Ovary (tissue), 7 donors: ENCODE measurements at regions not wholly inside any gene's neighbourhood (a gene's known extent, or its start where the extent isn't known, plus 50 kb on each side); places are given as distances from the start of the nearest gene placed in this dataset.
"Not testable (repeated sequence)": the region's sequence is repeated elsewhere in the genome, so short reads cannot be mapped to it uniquely, and the experiment has no call there.

Experiments
- DNase-seq, 5 donors: peaks; one replicate each; pipeline ENCODE4 v3.0.0-alpha.2; 2019 to 2020
- H3K27ac ChIP-seq, 2 donors: fragments of 200-600 bp; one replicate each; pipeline versions ENCODE4 v1.5.1 to v1.8.0; 2019 to 2022
- H3K27me3 ChIP-seq: fragments of 200-600 bp; one replicate; pipeline ENCODE4 v1.8.0; 2022
- H3K36me3 ChIP-seq: fragments of 200-600 bp; sonication (generic); one replicate; pipeline ENCODE4 v1.5.1; 2019
- H3K4me1 ChIP-seq: one replicate; pipeline ENCODE4 v1.8.1; 2013; ENCODE audit warnings: mild to moderate bottlenecking, moderate library complexity; ENCODE audit not compliant: insufficient read depth
- H3K4me3 ChIP-seq: fragments of 200-600 bp; sonication (generic); one replicate; pipeline ENCODE4 v1.5.1; 2017
- H3K9me3 ChIP-seq, 2 donors: fragments of 200-600 bp in 1 of 2; sonication (generic) in 1 of 2; one replicate each; pipeline versions ENCODE4 v1.5.1 to v1.8.1; 2013 to 2019; ENCODE audit warnings: mild to moderate bottlenecking in 1 of 2, moderate library complexity in 1 of 2
- CTCF ChIP-seq, 3 donors: fragments of 450-650 bp in 2 of 3; fragments of 200-600 bp in 1 of 3; IDR thresholded peaks; one replicate each; pipeline versions ENCODE4 v1.5.1 to v1.8.0; 2016 to 2022; ENCODE audit warnings: antibody characterized with exemption in 3 of 3, mild to moderate bottlenecking in 1 of 3
- EP300 ChIP-seq: sonication (generic); formaldehyde crosslinking; IDR thresholded peaks from one replicate; pipeline ENCODE4 v1.6.1; 2017; ENCODE audit warnings: antibody characterized with exemption
- POLR2A ChIP-seq: fragments of 450-650 bp; IDR thresholded peaks from one replicate; pipeline ENCODE4 v1.6.1; 2017; ENCODE audit warnings: antibody characterized with exemption, mild to moderate bottlenecking, moderate library complexity
- WGBS, 3 donors: extraction: QIAGEN DNeasy Blood & Tissue Kit in 1 of 3; methylation state at CpG; one replicate each; pipeline versions ENCODE4 v1.1.5 to v1.1.7; 2013 to 2017; 5-methylcytosine and 5-hydroxymethylcytosine counted together
- intact Hi-C, 4 donors: fragments of 100-400 bp; cut with DNase I; formaldehyde crosslinking; loops; one replicate each; pipeline versions ENCODE4 v1.11.0 to v1.15.1; 2022 to 2023
- donor health status: DM: no; HTN: no; CAD: no; lungs with moderate emphysema.
- donor health status: DM: no; HTN: no; CAD: no.
- donor health status: Bipolar disorder and iron deficiency.
- donor health status: DM: no; HTN: no; CAD: no.
- donor health status: DM: yes; HTN: yes; CAD: no.

DNA sequence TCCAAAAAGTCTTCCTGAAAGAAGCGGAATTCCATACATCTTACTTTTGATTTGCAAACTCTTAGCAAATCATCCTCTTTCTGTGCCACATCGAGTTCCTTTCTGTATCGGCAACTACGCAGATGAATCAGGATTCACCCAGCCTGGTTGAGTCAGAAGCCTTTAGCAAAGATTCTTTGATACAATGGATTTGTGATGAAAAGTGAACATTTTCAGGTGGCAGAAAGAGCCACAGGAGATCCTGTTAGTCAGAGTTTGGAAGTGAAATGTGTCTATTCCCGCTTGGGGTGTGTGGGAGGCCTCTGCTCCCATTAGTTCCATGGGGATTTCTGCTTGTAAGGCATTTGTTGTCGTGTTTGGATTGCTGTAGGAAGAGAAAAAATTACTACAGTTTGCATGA lies 351.8 kb upstream of the WWC1 start:
- DNase-seq: no peak
- Histone ChIP-seq H3K36me3 (no peaks in the 10 kb centered on the region), H3K27ac (no peak overlapping the region), H3K4me3 (no peak overlapping the region), H3K9me3 (no peaks in the 10 kb centered on the region), H3K4me1 (peaks cover 4% of the 10 kb centered on the region), H3K27me3 (no peaks in the 10 kb centered on the region)
- TF ChIP-seq POLR2A: no peak
- TF ChIP-seq CTCF (IDR thresholded peaks at IDR 0.05): no peak
- TF ChIP-seq EP300: no peak
- intact Hi-C loops: no loop called here
- WGBS, 3 donors: 80 to 84% (median 84%) methylated on average over 6 of the region's 6 CpGs

DNA sequence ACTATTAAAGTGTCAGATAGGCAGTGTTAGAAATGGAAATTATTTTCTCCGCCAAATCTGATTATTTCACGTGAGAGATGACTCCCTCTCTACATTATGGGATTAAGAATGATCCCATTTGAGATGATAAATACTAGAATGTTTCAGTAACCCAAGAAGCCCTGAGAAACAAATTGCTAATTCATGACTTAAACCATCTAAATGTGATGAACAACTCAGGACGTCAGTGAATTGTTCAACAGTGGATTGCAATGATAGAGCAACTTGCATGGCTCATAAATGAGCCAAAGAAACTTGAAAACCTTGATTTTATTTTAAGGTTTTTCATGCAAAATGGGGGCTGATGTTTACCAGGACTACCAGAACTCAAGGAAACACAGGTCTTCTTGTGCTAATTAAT lies 350.5 kb upstream of the WWC1 start:
- H3K27me3 ChIP-seq: no peaks in the 10 kb centered on the region
- no peaks in the 10 kb centered on the region for H3K36me3 ChIP-seq
- 85 to 88% (median 86%) methylated on average over 3 of the region's 3 CpGs for WGBS, 3 donors
- no peak overlapping the region for H3K4me3 ChIP-seq
- H3K4me1 ChIP-seq: peaks cover 9% of the 10 kb centered on the region
- TF ChIP-seq POLR2A: no peak
- no peak for TF ChIP-seq CTCF (IDR thresholded peaks at IDR 0.05)
- no peak for TF ChIP-seq EP300
- no peak overlapping the region for H3K27ac ChIP-seq
- DNase-seq: no peak
- intact Hi-C loops: no loop called here
- H3K9me3 ChIP-seq: no peaks in the 10 kb centered on the region

GRCh38 chr5:167941556-167941955 lies 349.9 kb upstream of the WWC1 start:
- H3K27me3 ChIP-seq, H3K9me3 ChIP-seq, H3K4me3 ChIP-seq, DNase-seq, H3K36me3 ChIP-seq, H3K27ac ChIP-seq, intact Hi-C loops: not testable (repeated sequence)
- H3K4me1 ChIP-seq: peaks cover 16% of the 10 kb centered on the region
- WGBS, 3 donors: 59 to 75% (median 69%) methylated on average over 2 of the region's 2 CpGs

- no peaks in the 10 kb centered on the region for H3K9me3 ChIP-seq
- H3K4me1 ChIP-seq: peaks cover 20% of the 10 kb centered on the region
- intact Hi-C loops: no loop called here
- no peaks in the 10 kb centered on the region for H3K36me3 ChIP-seq
- TF ChIP-seq CTCF (IDR thresholded peaks at IDR 0.05): no peak
- TF ChIP-seq EP300: no peak
- TF ChIP-seq POLR2A: no peak
- no peaks in the 10 kb centered on the region for H3K27me3 ChIP-seq
- 14 to 39% (median 16%) methylated on average over 1 of the region's 1 CpG for WGBS, 3 donors
- DNase-seq: no peak
- no peak overlapping the region for H3K27ac ChIP-seq
- no peak overlapping the region for H3K4me3 ChIP-seq
These were observed 348.1 kb upstream of the WWC1 start for GRCh38 chr5:167943343-167943742.

DNA sequence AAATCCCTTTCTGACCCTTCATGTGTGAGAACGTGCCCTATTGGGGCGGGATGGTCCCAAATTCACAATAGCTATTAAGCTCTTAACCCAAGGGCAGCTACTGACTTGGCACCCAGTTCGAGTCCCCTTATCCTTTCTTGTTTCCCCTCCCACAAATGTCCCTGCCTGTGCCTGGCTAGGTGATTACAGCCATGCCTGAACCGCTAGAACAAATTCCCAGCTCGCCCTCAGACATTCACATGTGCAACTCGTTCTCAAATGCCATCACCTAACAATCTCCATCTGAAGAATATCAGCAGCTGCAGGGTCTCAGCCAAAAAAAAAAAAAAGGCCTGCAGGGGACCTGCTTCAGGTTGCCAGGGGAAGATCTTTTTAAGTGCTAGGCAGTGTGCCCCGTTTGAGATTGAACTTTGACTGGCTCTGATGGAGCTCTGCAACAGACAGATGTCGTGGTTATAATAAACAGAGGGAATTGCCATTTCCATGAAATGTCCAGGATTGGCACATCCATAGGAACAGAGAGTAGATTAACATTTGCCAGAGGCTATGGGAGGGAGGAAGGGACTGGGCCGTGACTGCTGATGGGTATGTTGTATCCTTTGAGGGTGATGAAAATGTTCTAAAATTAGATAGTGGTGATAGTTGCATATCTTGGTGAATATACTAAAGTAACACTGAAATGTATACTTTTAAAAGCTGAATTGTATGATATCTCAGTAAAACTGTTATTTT lies 347.2 kb upstream of the WWC1 start:
- Histone ChIP-seq H3K9me3 (no peaks in the 10 kb centered on the region), H3K27me3 (no peaks in the 10 kb centered on the region), H3K36me3 (no peaks in the 10 kb centered on the region), H3K27ac (no peak overlapping the region), H3K4me1 (peaks cover 20% of the 10 kb centered on the region), H3K4me3 (no peak overlapping the region)
- DNase-seq: no peak
- TF ChIP-seq CTCF (IDR thresholded peaks at IDR 0.05) (no peak), POLR2A (no peak), EP300 (no peak)
- intact Hi-C loops: no loop called here
- 58 to 73% (median 65%) methylated on average over 9 of the region's 9 CpGs for WGBS, 3 donors
